GM21529 (cell line): ENCODE measurements at regions not wholly inside any gene's neighbourhood (a gene's known extent, or its start where the extent isn't known, plus 50 kb on each side); places are given as distances from the start of the nearest gene placed in this dataset.
A peak's percentile ranks its signal among the peaks of the same experiment; 100 is the strongest.
"Not testable (repeated sequence)": the region's sequence is repeated elsewhere in the genome, so short reads cannot be mapped to it uniquely, and the experiment has no call there.

Source experiments
- ATAC-seq: cut with Tn5 transposase; IDR thresholded peaks from one replicate; pipeline ENCODE4 v1.9.1; 2021; ENCODE audit not compliant: unreplicated experiment

GRCh38 chr18:47680488-47680887, 250.0 kb downstream of the SMAD2 start:
- ATAC-seq, result peak; percentile 77

GRCh38 chr18:47679864-47680263, 250.6 kb downstream of the SMAD2 start:
- ATAC-seq, result peak; percentile 81

- no peak for ATAC-seq
These were observed 252.5 kb downstream of the SMAD2 start for GRCh38 chr18:47677952-47678351.

- ATAC-seq, result no peak
These were observed 260.6 kb downstream of the SMAD2 start for GRCh38 chr18:47669815-47670214.

- no peak for ATAC-seq
These were observed 272.0 kb downstream of the SMAD2 start for GRCh38 chr18:47658498-47658897.

- no peak for ATAC-seq
These were observed 275.5 kb downstream of the SMAD2 start for GRCh38 chr18:47654988-47655387.

- ATAC-seq, result no peak
These were observed 285.6 kb downstream of the SMAD2 start for GRCh38 chr18:47644896-47645295.

- not testable (repeated sequence) for ATAC-seq
These were observed 292.9 kb downstream of the SMAD2 start for GRCh38 chr18:47637551-47637950.

- ATAC-seq, result no peak
These were observed 295.0 kb downstream of the SMAD2 start for GRCh38 chr18:47635416-47635815.

GRCh38 chr18:47632970-47633635, 297.4 kb downstream of the SMAD2 start:
- no peak for ATAC-seq

- ATAC-seq, result no peak
These were observed 301.6 kb downstream of the SMAD2 start for GRCh38 chr18:47628893-47629292.

- ATAC-seq, result no peak
These were observed 302.1 kb downstream of the SMAD2 start for GRCh38 chr18:47628240-47628781.

GRCh38 chr18:47627030-47627429, 303.4 kb downstream of the SMAD2 start:
- no peak for ATAC-seq

GRCh38 chr18:47619771-47620448, 310.5 kb downstream of the SMAD2 start:
- ATAC-seq, result no peak

- no peak for ATAC-seq
These were observed 311.7 kb downstream of the SMAD2 start for GRCh38 chr18:47618758-47619157.

- ATAC-seq, result no peak
These were observed 315.4 kb downstream of the SMAD2 start for GRCh38 chr18:47615043-47615442.

- ATAC-seq, result no peak
These were observed 316.5 kb downstream of the SMAD2 start for GRCh38 chr18:47613929-47614328.

GRCh38 chr18:47611649-47612048, 318.8 kb downstream of the SMAD2 start:
- no peak for ATAC-seq

GRCh38 chr18:47606526-47606925, 323.9 kb downstream of the SMAD2 start:
- no peak for ATAC-seq

- ATAC-seq, result no peak
These were observed 325.4 kb downstream of the SMAD2 start for GRCh38 chr18:47605093-47605492.

- no peak for ATAC-seq
These were observed 326.4 kb downstream of the SMAD2 start for GRCh38 chr18:47604021-47604420.

- no peak for ATAC-seq
These were observed 327.3 kb downstream of the SMAD2 start for GRCh38 chr18:47603158-47603557.
